ENCODE measurements at regions not wholly inside any gene's neighbourhood (a gene's known extent, or its start where the extent isn't known, plus 50 kb on each side); places are given as distances from the start of the nearest gene placed in this dataset.

DNA sequence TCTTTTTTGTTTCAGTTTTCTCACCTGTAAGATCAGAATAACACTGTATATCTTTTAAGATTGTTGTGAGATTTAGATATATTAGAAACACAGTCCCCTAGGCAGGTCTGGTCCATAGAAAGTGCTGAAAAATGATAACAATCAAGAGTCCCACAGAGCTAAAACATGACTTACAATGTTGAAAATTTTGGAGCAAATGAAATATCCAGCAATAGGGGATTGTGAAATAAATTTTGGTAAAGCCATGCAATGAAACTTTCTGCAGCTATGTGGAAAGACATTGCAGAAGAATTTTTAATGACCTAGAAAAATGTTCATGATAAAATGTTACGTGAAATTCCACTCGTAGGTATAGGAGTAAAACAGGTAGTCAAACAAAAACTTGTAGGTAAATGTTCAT lies 127.6 kb upstream of the SERPINE2 start:
- TF ChIP-seq, protein P1, sequence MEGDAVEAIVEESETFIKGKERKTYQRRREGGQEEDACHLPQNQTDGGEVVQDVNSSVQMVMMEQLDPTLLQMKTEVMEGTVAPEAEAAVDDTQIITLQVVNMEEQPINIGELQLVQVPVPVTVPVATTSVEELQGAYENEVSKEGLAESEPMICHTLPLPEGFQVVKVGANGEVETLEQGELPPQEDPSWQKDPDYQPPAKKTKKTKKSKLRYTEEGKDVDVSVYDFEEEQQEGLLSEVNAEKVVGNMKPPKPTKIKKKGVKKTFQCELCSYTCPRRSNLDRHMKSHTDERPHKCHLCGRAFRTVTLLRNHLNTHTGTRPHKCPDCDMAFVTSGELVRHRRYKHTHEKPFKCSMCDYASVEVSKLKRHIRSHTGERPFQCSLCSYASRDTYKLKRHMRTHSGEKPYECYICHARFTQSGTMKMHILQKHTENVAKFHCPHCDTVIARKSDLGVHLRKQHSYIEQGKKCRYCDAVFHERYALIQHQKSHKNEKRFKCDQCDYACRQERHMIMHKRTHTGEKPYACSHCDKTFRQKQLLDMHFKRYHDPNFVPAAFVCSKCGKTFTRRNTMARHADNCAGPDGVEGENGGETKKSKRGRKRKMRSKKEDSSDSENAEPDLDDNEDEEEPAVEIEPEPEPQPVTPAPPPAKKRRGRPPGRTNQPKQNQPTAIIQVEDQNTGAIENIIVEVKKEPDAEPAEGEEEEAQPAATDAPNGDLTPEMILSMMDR (IDR thresholded peaks at IDR 0.05): no peak
- TF ChIP-seq EP300 (IDR thresholded peaks at IDR 0.05) (no peak), POLR2A (IDR thresholded peaks at IDR 0.05) (no peak), POLR2AphosphoS5 (IDR thresholded peaks at IDR 0.05) (no peak)

Measured in gastroesophageal sphincter (tissue), 3 donors.